ENCODE measurements at regions not wholly inside any gene's neighbourhood (a gene's known extent, or its start where the extent isn't known, plus 50 kb on each side); places are given as distances from the start of the nearest gene placed in this dataset.

GRCh38 chr6:27679308-27679963, 206.5 kb upstream of the ZNF184 start:
- no peak overlapping the region for H3K27ac ChIP-seq
- no peak for TF ChIP-seq ZFX (IDR thresholded peaks at IDR 0.05)
- no peak for TF ChIP-seq CTCF (conservative IDR thresholded peaks at IDR 0.05)

GRCh38 chr6:27678469-27678868, 205.6 kb upstream of the ZNF184 start:
- H3K27ac ChIP-seq, result no peak overlapping the region
- TF ChIP-seq CTCF (conservative IDR thresholded peaks at IDR 0.05) (no peak), ZFX (IDR thresholded peaks at IDR 0.05) (no peak)

- H3K27ac ChIP-seq, result no peak overlapping the region
- TF ChIP-seq ZFX (IDR thresholded peaks at IDR 0.05) (no peak), CTCF (conservative IDR thresholded peaks at IDR 0.05) (no peak)
Observed at GRCh38 chr6:27674882-27675281, 202.0 kb upstream of the ZNF184 start.

GRCh38 chr6:27672113-27672799, 199.4 kb upstream of the ZNF184 start:
- no peak for TF ChIP-seq ZFX (IDR thresholded peaks at IDR 0.05)
- TF ChIP-seq CTCF (conservative IDR thresholded peaks at IDR 0.05), result no peak
- peak overlapping the region; percentile 39 for H3K27ac ChIP-seq

- TF ChIP-seq CTCF (conservative IDR thresholded peaks at IDR 0.05) (no peak), ZFX (IDR thresholded peaks at IDR 0.05) (no peak)
- no peak overlapping the region for H3K27ac ChIP-seq
Observed at GRCh38 chr6:27669624-27670301, 196.9 kb upstream of the ZNF184 start.

- no peak overlapping the region for H3K27ac ChIP-seq
- TF ChIP-seq ZFX (IDR thresholded peaks at IDR 0.05) (no peak), CTCF (conservative IDR thresholded peaks at IDR 0.05) (no peak)
Observed at GRCh38 chr6:27669295-27669623, 196.4 kb upstream of the ZNF184 start.
